Amniotic epithelial cell (primary cell): ENCODE measurements at regions not wholly inside any gene's neighbourhood (a gene's known extent, or its start where the extent isn't known, plus 50 kb on each side); places are given as distances from the start of the nearest gene placed in this dataset.

ENCODE experiments used
- DNase-seq: peaks from one replicate; pipeline ENCODE4 v3.0.0-alpha.2; 2010; ENCODE audit warnings: low read depth

GRCh38 chr10:8424555-8425211 is 370.2 kb downstream of the GATA3 start:
- DNase-seq: no peak

- DNase-seq: no peak
Observed at GRCh38 chr10:8428654-8429053, 374.2 kb downstream of the GATA3 start.

GRCh38 chr10:8430321-8430720 is 375.8 kb downstream of the GATA3 start:
- no peak for DNase-seq

DNA sequence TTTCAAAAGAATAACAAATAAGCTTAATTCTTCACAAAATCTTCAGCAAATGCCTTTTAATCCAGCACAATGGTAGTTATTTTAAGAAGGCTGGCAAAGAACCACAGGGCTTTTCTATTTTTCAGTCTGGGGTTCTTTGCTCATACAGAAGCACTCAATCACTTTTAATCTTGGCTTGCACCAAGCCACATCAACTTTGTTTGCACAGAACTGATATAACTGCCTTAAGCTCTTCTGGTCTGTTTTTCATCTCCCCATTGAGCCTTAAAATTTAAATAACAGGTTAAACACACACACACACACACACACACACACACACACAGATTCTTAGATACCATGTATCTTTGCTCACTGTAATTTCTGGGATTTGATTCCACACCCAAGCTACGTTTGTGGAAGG is 377.0 kb downstream of the GATA3 start:
- peak; percentile 85 for DNase-seq

DNA sequence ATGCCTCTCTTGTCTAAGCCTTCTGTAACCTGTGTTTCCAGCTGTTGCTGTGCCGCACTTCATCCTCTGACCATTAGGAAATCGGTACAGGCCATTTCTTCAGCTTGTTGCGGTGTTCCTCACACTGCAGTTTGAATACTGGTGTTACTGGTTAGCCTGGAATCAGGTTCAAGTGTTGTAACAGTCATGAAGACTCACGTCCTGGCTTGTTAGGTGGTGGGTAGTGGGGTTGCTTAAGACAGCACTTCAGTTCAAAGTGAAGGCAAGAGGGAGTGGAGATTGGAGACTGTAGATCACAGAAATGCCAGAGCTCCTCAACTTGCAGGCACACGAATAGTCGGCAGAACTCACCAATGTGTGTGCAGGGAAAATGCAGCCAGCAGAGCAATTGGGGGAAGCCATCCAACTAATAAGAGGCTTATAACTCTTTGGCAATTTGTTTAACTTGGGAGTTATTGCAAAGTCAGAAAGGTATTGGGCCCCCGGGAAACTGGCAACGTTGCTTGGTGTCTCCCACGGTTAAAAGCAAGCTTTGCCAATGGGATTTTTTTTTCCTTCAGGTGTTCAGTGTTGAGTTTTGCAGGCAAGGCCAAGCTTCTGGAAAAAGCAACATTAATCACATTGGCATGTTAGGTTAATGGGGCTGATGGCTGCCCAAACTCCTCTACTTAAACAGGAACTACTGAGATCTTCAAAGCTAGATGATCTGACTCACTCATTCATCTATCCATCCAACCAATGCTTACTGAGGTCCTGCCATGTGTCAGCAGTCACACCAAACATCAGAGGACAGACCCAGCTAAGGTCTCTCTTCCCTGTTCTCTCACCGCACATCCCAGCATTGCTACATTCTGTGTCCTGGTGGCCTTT is 380.9 kb downstream of the GATA3 start:
- no peak for DNase-seq

- DNase-seq: no peak
Observed at GRCh38 chr10:8437896-8438295, 383.4 kb downstream of the GATA3 start.

DNA sequence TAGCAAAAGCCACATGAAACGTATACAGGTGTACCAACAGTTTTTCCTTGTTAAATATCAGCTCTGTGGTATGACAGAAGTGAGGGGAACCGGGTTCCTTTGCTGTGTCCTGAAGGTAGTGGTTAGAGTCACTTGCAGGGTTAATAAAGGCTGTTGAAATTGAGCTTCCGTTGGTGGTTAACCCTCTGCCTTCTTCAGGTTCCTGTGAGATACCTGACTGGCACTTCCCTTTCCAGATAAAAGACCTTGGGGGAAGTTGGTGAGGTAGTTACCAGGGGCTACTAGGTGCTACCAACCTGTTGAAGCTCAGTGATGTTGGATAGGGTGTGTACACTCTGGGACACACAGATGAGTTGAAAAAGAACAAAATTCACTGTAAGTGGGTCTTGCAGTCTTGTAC is 384.1 kb downstream of the GATA3 start:
- DNase-seq: no peak

GRCh38 chr10:8439040-8439439 is 384.6 kb downstream of the GATA3 start:
- no peak for DNase-seq

- DNase-seq: peak; percentile 19
Observed at GRCh38 chr10:8444630-8445029, 390.1 kb downstream of the GATA3 start.

GRCh38 chr10:8445353-8445752 is 390.9 kb downstream of the GATA3 start:
- DNase-seq: no peak

GRCh38 chr10:8449909-8450308 is 395.4 kb downstream of the GATA3 start:
- no peak for DNase-seq

DNA sequence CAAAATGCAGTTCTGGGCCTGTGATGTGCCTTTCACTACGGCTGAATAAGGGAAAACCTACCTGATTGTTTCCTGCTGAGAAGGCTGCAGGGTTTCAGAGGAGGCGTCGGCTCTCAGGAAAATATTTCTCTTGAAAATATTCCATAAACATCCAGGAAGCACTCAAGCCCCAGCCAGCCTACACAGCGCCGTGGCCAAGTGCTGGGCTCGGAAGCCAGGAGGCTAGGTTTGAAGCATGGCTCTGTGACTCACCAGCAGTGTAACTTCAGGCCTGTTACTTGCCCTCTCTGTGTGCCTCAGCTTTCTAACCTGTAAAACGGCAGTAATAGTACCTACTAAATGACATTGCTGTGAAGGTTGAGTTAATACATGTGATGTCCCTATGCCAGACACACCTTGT is 399.1 kb downstream of the GATA3 start:
- peak; percentile 9 for DNase-seq

DNA sequence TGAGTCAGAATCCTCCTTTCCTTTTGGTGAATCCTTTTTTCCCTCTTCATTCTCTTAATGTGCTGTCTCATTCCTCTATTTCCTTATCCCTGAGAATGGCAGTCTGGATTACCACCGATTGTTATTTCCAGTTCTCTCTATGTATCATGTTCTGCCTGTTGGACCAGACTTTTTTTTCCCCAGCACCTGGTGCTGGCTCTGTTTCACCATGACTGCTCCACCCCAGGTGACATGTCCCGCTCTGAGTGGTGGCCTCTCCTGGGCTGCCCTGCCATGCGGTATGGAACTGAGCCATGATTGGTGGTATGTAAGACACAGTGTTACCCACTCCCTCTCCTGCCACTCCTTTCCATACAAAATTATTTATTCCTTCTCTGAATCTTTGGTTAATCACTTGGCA is 399.9 kb downstream of the GATA3 start:
- DNase-seq: no peak

DNA sequence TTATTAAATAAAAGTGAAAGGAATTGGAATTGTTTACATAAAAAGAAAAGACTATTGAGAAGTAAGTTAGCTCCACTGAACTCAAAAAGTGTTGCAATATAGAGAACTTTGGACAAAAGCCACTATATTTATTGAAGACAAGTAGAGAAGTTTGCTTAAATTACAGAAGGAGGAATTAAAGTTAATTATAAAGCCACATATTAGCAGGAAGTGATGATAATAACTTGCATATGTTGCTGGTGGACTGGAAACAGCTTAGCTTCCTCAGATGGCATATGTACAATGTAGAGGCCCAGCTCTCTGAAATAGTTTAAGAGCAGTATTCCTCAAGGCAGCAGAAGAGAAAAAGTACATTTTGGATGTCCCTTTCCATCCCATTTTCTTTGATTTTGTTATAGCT is 400.7 kb downstream of the GATA3 start:
- no peak for DNase-seq

- no peak for DNase-seq
Observed at GRCh38 chr10:8456386-8456785, 401.9 kb downstream of the GATA3 start.

- DNase-seq: peak; percentile 17
Observed at GRCh38 chr10:8460626-8461025, 406.1 kb downstream of the GATA3 start.

DNA sequence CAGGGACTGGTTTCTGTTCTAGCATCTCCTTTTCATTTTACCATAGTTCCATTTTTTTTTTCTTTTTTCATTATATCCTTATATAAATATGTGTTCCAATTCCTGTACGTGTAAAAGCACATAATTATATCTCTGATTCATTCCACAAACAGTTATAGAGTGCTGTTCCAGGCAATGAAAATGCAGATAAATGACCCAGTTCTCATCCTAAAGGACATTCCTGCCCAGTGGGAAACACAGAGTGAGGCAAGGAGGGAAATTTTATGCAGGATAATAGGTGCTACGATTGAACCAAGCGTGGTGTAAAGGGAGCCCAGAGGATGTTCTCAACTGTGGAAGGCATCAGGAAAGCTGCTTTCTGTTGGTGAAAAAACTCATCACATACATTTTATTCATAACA is 408.1 kb downstream of the GATA3 start:
- peak; percentile 26 for DNase-seq

GRCh38 chr10:8463853-8464252 is 409.4 kb downstream of the GATA3 start:
- no peak for DNase-seq

GRCh38 chr10:8468477-8468876 is 414.0 kb downstream of the GATA3 start:
- DNase-seq: no peak

DNA sequence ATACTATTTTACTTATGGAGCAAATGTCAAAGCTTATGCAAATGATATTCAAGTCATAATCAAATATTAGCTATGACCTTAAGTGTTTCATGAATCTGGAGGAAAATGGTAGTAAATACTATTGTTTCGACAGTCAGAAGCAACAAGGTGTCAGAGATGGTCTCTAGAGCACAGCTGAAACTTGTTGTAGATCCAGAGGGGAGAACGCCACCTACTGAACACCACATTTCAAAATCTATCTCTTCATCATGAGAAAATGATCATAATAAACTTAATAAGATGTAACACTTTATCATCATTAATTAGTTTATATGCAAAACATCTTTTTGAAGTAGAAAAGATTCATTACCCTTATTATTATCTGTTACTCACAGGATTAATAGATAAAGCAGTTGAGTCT is 418.7 kb downstream of the GATA3 start:
- peak; percentile 33 for DNase-seq

GRCh38 chr10:8477300-8477699 is 422.8 kb downstream of the GATA3 start:
- no peak for DNase-seq

- no peak for DNase-seq
Observed at GRCh38 chr10:8481718-8482504, 427.4 kb downstream of the GATA3 start.

GRCh38 chr10:8485032-8485431 is 430.5 kb downstream of the GATA3 start:
- DNase-seq: no peak
